ENCODE measurements at regions not wholly inside any gene's neighbourhood (a gene's known extent, or its start where the extent isn't known, plus 50 kb on each side); places are given as distances from the start of the nearest gene placed in this dataset.

DNA sequence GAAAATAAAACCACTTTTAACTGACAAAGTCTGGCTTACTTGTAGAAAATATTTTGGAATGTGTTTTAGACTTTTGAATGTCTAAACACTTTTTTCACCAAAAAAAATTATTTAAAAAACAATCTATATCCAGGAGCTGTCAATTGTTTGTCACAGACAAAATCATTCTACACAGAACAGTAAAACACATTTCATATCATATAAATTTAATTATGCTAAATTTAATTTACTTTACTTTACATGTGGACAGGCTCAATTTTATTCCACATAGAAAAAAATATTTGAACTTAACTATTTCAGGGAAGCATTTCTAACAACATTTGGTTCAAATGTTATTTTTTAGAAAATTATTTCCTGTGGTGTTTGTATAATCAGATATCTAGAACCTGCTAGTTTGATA lies 1417.0 kb downstream of the ZPLD1 start:
- Mint-ChIP-seq H3K36me3 (ENCODE audit: low read depth) (no peaks in the 10 kb centered on the region), H3K9me3 (no peaks in the 10 kb centered on the region), H3K4me3 (no peak overlapping the region), H3K27ac (no peak overlapping the region), H3K27me3 (no peaks in the 10 kb centered on the region), H3K4me1 (no peaks in the 10 kb centered on the region)
- intact Hi-C loops (cut with micrococcal nuclease), result no loop called here
- ChIA-PET CTCF (no interaction called here), POLR2A (no interaction called here)
- ATAC-seq (ENCODE audit: low read depth), result no peak
- TF ChIP-seq, protein P1, sequence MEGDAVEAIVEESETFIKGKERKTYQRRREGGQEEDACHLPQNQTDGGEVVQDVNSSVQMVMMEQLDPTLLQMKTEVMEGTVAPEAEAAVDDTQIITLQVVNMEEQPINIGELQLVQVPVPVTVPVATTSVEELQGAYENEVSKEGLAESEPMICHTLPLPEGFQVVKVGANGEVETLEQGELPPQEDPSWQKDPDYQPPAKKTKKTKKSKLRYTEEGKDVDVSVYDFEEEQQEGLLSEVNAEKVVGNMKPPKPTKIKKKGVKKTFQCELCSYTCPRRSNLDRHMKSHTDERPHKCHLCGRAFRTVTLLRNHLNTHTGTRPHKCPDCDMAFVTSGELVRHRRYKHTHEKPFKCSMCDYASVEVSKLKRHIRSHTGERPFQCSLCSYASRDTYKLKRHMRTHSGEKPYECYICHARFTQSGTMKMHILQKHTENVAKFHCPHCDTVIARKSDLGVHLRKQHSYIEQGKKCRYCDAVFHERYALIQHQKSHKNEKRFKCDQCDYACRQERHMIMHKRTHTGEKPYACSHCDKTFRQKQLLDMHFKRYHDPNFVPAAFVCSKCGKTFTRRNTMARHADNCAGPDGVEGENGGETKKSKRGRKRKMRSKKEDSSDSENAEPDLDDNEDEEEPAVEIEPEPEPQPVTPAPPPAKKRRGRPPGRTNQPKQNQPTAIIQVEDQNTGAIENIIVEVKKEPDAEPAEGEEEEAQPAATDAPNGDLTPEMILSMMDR (IDR thresholded peaks at IDR 0.05), result no peak
- DNase-seq, result no peak

DNA sequence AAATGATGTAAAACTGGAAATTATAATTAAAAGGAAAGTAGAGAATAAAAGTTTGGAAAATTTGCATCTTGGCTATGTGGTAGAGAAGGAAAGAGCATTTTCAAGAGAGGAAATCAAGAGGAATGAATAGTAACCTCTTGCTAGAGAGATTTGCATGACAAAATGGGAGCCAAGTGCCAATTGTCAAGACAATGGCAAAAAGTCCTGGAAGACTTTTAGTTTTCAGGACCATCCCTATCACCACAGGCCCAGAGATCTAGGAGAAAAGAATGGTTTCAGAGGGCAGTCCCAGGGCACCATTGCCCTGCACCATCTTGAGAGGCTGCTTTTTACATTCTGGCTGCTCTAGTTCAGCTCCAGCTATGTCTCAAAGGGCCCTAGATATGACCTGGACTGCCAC lies 1427.6 kb downstream of the ZPLD1 start:
- H3K4me1 Mint-ChIP-seq, result no peaks in the 10 kb centered on the region
- ChIA-PET POLR2A (no interaction called here), CTCF (no interaction called here)
- no peak overlapping the region for H3K27ac Mint-ChIP-seq
- TF ChIP-seq, protein P1 (IDR thresholded peaks at IDR 0.05), result no peak
- H3K36me3 Mint-ChIP-seq (ENCODE audit: low read depth), result no peaks in the 10 kb centered on the region
- H3K27me3 Mint-ChIP-seq, result no peaks in the 10 kb centered on the region
- DNase-seq (no peak), ATAC-seq (ENCODE audit: low read depth) (no peak)
- no peaks in the 10 kb centered on the region for H3K9me3 Mint-ChIP-seq
- no peak overlapping the region for H3K4me3 Mint-ChIP-seq
- intact Hi-C loops (cut with micrococcal nuclease), result no loop called here

DNA sequence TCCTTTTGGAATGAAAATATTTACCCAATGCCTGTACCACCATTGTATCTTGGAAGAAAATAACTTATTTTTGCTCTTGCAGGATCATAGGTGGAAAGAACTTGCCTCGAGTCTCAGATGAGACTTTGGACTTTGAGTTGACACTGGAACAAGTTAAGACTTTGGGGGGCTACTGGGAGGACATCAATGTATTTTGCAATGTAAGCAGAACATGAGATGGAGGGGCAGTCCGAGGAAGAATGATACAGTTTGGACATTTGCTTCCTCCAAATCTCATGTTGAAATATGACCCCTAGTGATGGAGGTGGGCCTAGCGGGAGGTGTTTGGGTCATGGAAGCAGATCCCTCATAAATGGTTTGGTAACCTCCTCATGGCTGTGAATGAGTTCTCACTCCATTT lies 1428.6 kb downstream of the ZPLD1 start:
- DNase-seq, result no peak
- no peaks in the 10 kb centered on the region for H3K36me3 Mint-ChIP-seq (ENCODE audit: low read depth)
- ChIA-PET CTCF (no interaction called here), POLR2A (no interaction called here)
- H3K9me3 Mint-ChIP-seq, result no peaks in the 10 kb centered on the region
- H3K4me1 Mint-ChIP-seq, result no peaks in the 10 kb centered on the region
- ATAC-seq (ENCODE audit: low read depth), result no peak
- H3K27ac Mint-ChIP-seq, result no peak overlapping the region
- no peak overlapping the region for H3K4me3 Mint-ChIP-seq
- intact Hi-C loops (cut with micrococcal nuclease), result no loop called here
- H3K27me3 Mint-ChIP-seq, result no peaks in the 10 kb centered on the region
- TF ChIP-seq, protein P1 (IDR thresholded peaks at IDR 0.05), result no peak

GRCh38 chr3:103866113-103866512 lies 1431.3 kb downstream of the ZPLD1 start:
- no peaks in the 10 kb centered on the region for H3K4me1 Mint-ChIP-seq
- CTCF ChIA-PET, result no interaction called here
- POLR2A ChIA-PET, result no interaction called here
- DNase-seq (no peak), ATAC-seq (ENCODE audit: low read depth) (no peak)
- intact Hi-C loops (cut with micrococcal nuclease), result no loop called here
- H3K4me3 Mint-ChIP-seq, result no peak overlapping the region
- TF ChIP-seq, protein P1 (IDR thresholded peaks at IDR 0.05), result no peak
- no peaks in the 10 kb centered on the region for H3K36me3 Mint-ChIP-seq (ENCODE audit: low read depth)
- no peaks in the 10 kb centered on the region for H3K9me3 Mint-ChIP-seq
- H3K27ac Mint-ChIP-seq, result no peak overlapping the region
- H3K27me3 Mint-ChIP-seq, result no peaks in the 10 kb centered on the region

- Mint-ChIP-seq H3K36me3 (ENCODE audit: low read depth) (no peaks in the 10 kb centered on the region), H3K4me1 (no peaks in the 10 kb centered on the region), H3K27ac (no peak overlapping the region), H3K4me3 (no peak overlapping the region), H3K27me3 (no peaks in the 10 kb centered on the region), H3K9me3 (no peaks in the 10 kb centered on the region)
- TF ChIP-seq, protein P1 (IDR thresholded peaks at IDR 0.05), result no peak
- no peak for ATAC-seq (ENCODE audit: low read depth)
- DNase-seq, result no peak
- ChIA-PET CTCF (no interaction called here), POLR2A (no interaction called here)
- intact Hi-C loops (cut with micrococcal nuclease), result no loop called here
Observed at GRCh38 chr3:103873021-103873420, 1438.2 kb downstream of the ZPLD1 start.
